Brain microvascular endothelial cell (primary cell): ENCODE measurements at regions not wholly inside any gene's neighbourhood (a gene's known extent, or its start where the extent isn't known, plus 50 kb on each side); places are given as distances from the start of the nearest gene placed in this dataset.

ENCODE experiments used
- DNase-seq: peaks from one replicate; pipeline ENCODE4 v3.0.0-alpha.2; 2020
- H3K27ac ChIP-seq: fragments of 250-450 bp; sonication (Bioruptor Pico); 2 replicates; pipeline ENCODE4 v1.5.1; 2020; ENCODE audit warnings: mild to moderate bottlenecking, moderate library complexity
- H3K27me3 ChIP-seq: fragments of 250-450 bp; sonication (Bioruptor Pico); replicated peaks from 2 replicates; pipeline ENCODE4 v1.5.1; 2020; ENCODE audit warnings: mild to moderate bottlenecking
- H3K36me3 ChIP-seq: fragments of 250-450 bp; sonication (Bioruptor Pico); replicated peaks from 2 replicates; pipeline ENCODE4 v1.5.1; 2020; ENCODE audit warnings: mild to moderate bottlenecking
- H3K4me3 ChIP-seq: 2 replicates; pipeline ENCODE4 v1.5.1; 2011; ENCODE audit warnings: low read depth, mild to moderate bottlenecking, control low read depth, low read length, moderate library complexity
- in situ Hi-C: cut with HindIII; loops from 2 replicates; pipeline ENCODE4 v1.10.0; 2017; ENCODE audit warnings: low sequenced_read_pairs, low pct_ligation_motif_present
- TF ChIP-seq, protein P1 (sequence below): IDR thresholded peaks from 2 replicates; pipeline ENCODE4 v1.5.1; 2011; ENCODE audit warnings: low read depth, mild to moderate bottlenecking, moderate library complexity, low read length, control low read depth, inconsistent platforms; ENCODE audit errors: missing control alignments

DNA sequence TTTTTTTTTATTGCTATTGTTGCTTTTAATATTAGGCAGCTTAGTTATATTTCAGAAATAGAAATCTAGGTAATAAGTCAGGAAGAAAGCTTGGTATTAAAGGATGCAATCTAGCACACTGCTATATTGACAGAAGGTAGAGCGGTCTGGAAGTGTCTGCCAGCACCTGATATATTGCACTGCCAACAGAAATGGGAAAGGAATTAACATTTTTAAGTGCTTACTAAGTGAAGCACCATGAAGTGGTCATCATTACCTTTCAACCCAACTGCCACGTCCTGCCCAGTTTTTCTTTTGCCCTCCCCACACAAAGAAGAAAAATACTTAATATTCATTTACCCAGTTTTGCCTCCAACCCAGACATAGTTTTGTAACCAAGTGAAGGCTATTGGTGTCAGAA lies 163.5 kb downstream of the KITLG start:
- Histone ChIP-seq H3K4me3 (peak overlapping the region; percentile 41), H3K27ac (peak overlapping the region; percentile 88), H3K27me3 (no peaks in the 10 kb centered on the region), H3K36me3 (no peaks in the 10 kb centered on the region)
- DNase-seq, result no peak
- TF ChIP-seq, protein P1, sequence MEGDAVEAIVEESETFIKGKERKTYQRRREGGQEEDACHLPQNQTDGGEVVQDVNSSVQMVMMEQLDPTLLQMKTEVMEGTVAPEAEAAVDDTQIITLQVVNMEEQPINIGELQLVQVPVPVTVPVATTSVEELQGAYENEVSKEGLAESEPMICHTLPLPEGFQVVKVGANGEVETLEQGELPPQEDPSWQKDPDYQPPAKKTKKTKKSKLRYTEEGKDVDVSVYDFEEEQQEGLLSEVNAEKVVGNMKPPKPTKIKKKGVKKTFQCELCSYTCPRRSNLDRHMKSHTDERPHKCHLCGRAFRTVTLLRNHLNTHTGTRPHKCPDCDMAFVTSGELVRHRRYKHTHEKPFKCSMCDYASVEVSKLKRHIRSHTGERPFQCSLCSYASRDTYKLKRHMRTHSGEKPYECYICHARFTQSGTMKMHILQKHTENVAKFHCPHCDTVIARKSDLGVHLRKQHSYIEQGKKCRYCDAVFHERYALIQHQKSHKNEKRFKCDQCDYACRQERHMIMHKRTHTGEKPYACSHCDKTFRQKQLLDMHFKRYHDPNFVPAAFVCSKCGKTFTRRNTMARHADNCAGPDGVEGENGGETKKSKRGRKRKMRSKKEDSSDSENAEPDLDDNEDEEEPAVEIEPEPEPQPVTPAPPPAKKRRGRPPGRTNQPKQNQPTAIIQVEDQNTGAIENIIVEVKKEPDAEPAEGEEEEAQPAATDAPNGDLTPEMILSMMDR, result no peak
- in situ Hi-C loops, result no loop called here

DNA sequence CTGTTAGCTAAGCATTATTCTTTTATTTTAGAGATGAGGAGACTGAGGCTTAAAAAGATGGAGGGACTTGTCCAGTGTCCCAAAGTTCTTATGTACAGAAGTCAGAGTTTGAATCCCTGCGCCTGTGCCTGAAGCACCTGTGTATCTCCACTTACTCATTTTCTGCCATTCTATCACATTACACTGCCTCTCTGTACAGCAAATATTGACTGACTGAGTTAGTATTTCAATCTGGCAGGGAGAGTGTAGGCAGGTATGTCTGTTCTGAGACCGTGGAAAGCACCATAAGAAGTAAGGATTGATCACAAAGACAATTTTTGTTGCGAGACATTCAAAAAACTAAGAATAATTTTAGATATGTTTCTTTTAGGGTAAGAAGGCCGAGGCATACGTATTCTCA lies 162.7 kb downstream of the KITLG start:
- TF ChIP-seq, protein P1, result no peak
- Histone ChIP-seq H3K36me3 (no peaks in the 10 kb centered on the region), H3K27me3 (no peaks in the 10 kb centered on the region), H3K27ac (peak overlapping the region; percentile 88), H3K4me3 (peak overlapping the region; percentile 41)
- no peak for DNase-seq
- in situ Hi-C loops, result no loop called here

DNA sequence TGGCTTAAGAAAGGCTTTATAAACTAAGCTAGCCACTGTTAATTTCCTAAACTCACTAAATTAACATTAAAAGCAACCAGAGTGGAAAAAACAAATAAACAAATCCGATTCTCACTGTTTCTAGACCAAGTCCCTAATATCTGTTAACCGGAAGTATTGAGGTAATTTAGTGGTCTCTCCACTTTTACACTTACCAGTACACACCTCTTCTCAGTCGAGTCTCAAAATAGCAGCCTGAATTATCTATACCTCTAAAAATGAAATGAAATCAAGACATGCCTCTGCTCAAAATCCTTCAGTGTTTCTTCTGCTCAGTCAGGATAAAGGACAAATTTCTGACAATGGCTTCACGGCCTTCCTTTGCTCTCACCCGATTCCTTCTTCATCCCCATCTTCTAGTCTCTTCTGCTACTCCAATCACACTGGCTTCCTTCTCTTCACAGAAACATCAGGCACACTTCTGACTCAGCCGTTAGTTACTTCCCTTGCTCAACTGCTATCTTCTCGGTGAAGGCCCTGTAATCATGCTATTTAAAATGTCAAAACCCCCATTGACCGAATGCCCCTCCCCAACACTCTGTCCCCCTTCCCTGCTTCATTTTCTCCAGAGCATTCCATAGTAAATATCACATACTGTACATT lies 161.3 kb downstream of the KITLG start:
- H3K27me3 ChIP-seq, result no peaks in the 10 kb centered on the region
- in situ Hi-C loops, result no loop called here

DNA sequence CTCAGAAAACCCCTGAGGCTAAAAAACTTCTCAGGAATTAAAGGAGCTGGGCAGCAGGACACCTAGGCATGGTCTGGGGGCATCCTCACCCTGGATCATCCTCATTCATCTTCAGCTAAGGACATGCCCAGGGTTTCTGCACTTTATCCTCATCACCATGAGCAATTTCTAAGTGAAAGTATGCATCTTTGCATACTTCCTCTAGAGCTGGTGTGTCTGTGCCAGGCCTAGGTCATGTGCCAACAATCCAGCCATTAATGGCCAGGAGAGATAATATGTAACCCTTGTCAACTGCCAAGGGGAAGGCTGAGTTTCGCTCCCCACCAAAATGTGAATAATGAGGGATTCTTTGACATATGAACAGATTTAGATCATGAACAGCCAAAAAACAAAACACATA lies 160.5 kb downstream of the KITLG start:
- in situ Hi-C loops, result no loop called here

More for the DNA sequence above, 161.3 kb downstream of the KITLG start:
- Histone ChIP-seq H3K27ac (peak overlapping the region; percentile 88), H3K4me3 (peak overlapping the region; percentile 41), H3K36me3 (no peaks in the 10 kb centered on the region)
- TF ChIP-seq, protein P1, result no peak
- peak; percentile 78 for DNase-seq

DNA sequence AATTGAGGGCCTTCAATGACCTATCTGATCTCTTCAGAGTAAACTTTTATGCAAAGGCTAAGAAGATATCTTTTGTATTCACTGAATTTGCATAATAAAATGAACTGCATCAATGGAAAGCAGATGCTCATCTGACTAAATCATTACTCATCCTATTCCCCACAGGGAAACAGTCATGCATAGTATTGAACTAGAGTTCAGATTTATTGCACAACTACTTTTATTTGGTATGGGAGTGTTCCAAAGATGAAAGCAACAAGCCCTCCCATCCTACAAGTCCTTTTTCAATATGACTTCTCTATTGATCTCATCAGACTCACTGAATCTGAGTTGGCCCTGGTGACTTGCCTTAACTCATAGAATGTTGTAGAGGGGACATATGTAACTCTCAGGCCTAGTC lies 159.8 kb downstream of the KITLG start:
- peak overlapping the region; percentile 88 for H3K27ac ChIP-seq
- TF ChIP-seq, protein P1, result no peak
- in situ Hi-C loops, result no loop called here
- no peak overlapping the region for H3K4me3 ChIP-seq
- H3K36me3 ChIP-seq, result no peaks in the 10 kb centered on the region
- no peaks in the 10 kb centered on the region for H3K27me3 ChIP-seq
- DNase-seq, result peak; percentile 74

More for the DNA sequence above, 160.5 kb downstream of the KITLG start:
- TF ChIP-seq, protein P1, result no peak
- no peak overlapping the region for H3K4me3 ChIP-seq
- no peaks in the 10 kb centered on the region for H3K27me3 ChIP-seq
- no peaks in the 10 kb centered on the region for H3K36me3 ChIP-seq
- peak overlapping the region; percentile 88 for H3K27ac ChIP-seq
- DNase-seq, result peak; percentile 34
